Lower leg skin (tissue), 3 donors: ENCODE measurements at regions not wholly inside any gene's neighbourhood (a gene's known extent, or its start where the extent isn't known, plus 50 kb on each side); places are given as distances from the start of the nearest gene placed in this dataset.

ENCODE experiments used
- POLR2A ChIP-seq, 2 donors: fragments of 450-650 bp; IDR thresholded peaks; one replicate each; pipeline ENCODE4 v1.6.1; 2016 to 2017; ENCODE audit warnings: antibody characterized with exemption in 2 of 2, mild to moderate bottlenecking in 1 of 2, moderate library complexity in 1 of 2
- TF ChIP-seq, protein P1 (sequence below), 3 donors: fragments of 450-650 bp; IDR thresholded peaks; one replicate each; pipeline ENCODE4 v1.5.1; 2016; ENCODE audit warnings: antibody characterized with exemption in 3 of 3, mild to moderate bottlenecking in 3 of 3, moderate library complexity in 2 of 3

DNA sequence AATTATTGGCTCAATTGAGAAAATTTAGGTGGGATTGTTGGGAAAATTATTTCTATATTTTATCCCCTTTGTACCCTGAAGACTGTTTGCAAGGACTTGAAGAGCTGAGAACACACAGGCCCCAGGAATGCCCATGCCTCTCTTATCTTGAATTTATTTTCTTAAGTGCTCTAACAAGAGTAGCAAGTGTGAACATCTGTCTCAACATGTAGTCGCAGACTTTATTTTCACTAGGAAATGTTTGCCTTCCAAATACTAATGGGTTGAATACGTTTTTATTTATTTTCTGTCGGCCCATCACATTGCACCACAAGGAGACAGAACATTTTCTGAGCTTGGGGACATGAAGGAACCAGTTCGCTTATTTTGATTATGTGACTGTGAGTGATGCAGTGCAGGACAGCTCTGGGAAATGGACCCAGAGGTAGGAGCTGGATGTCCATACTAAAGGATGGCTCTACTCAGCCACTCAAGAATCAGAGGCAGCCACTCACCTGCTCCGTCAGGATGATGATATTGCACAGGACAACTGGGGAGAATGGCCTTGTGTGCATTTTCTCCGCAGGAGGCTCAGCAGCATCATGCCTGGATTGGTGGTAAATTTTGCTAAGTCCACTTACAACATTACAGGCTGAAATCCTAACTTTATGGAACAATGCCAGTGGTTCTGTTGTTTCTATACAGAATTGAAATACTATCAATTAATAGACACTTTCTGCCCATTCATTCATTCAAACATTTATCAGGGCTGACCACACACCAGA, 332.7 kb downstream of the FGFR2 start:
- TF ChIP-seq, protein P1, sequence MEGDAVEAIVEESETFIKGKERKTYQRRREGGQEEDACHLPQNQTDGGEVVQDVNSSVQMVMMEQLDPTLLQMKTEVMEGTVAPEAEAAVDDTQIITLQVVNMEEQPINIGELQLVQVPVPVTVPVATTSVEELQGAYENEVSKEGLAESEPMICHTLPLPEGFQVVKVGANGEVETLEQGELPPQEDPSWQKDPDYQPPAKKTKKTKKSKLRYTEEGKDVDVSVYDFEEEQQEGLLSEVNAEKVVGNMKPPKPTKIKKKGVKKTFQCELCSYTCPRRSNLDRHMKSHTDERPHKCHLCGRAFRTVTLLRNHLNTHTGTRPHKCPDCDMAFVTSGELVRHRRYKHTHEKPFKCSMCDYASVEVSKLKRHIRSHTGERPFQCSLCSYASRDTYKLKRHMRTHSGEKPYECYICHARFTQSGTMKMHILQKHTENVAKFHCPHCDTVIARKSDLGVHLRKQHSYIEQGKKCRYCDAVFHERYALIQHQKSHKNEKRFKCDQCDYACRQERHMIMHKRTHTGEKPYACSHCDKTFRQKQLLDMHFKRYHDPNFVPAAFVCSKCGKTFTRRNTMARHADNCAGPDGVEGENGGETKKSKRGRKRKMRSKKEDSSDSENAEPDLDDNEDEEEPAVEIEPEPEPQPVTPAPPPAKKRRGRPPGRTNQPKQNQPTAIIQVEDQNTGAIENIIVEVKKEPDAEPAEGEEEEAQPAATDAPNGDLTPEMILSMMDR (IDR thresholded peaks at IDR 0.05), result no peak
- no peak for TF ChIP-seq POLR2A (IDR thresholded peaks at IDR 0.05)
